ENCODE measurements at regions not wholly inside any gene's neighbourhood (a gene's known extent, or its start where the extent isn't known, plus 50 kb on each side); places are given as distances from the start of the nearest gene placed in this dataset.

GRCh38 chr17:11077673-11078072, 163.3 kb upstream of the SHISA6 start:
- DNase-seq: no peak

- DNase-seq: no peak
These were observed 166.6 kb upstream of the SHISA6 start for GRCh38 chr17:11074451-11074850.

GRCh38 chr17:11056926-11057325, 184.1 kb upstream of the SHISA6 start:
- DNase-seq: no peak

- no peak for DNase-seq
These were observed 187.2 kb upstream of the SHISA6 start for GRCh38 chr17:11053846-11054245.

- DNase-seq: no peak
These were observed 191.5 kb upstream of the SHISA6 start for GRCh38 chr17:11049539-11049938.

GRCh38 chr17:11047228-11047627, 193.8 kb upstream of the SHISA6 start:
- DNase-seq: no peak

- DNase-seq: no peak
These were observed 201.5 kb upstream of the PIRT start for GRCh38 chr17:11039342-11039741.

GRCh38 chr17:11035681-11036080, 197.8 kb upstream of the PIRT start:
- DNase-seq: no peak

GRCh38 chr17:11031787-11032186, 193.9 kb upstream of the PIRT start:
- no peak for DNase-seq

GRCh38 chr17:11029791-11030190, 191.9 kb upstream of the PIRT start:
- DNase-seq: no peak

- DNase-seq: no peak
These were observed 190.5 kb upstream of the PIRT start for GRCh38 chr17:11028349-11028748.

GRCh38 chr17:11026903-11027302, 189.0 kb upstream of the PIRT start:
- no peak for DNase-seq

GRCh38 chr17:11023639-11024479, 186.0 kb upstream of the PIRT start:
- DNase-seq: no peak

GRCh38 chr17:11006530-11006929, 168.6 kb upstream of the PIRT start:
- no peak for DNase-seq

GRCh38 chr17:11005940-11006339, 168.1 kb upstream of the PIRT start:
- DNase-seq: no peak

- DNase-seq: no peak
These were observed 164.5 kb upstream of the PIRT start for GRCh38 chr17:11002417-11002816.

GRCh38 chr17:11001651-11002050, 163.8 kb upstream of the PIRT start:
- no peak for DNase-seq

GRCh38 chr17:10999484-10999883, 161.6 kb upstream of the PIRT start:
- DNase-seq: no peak

- no peak for DNase-seq
These were observed 155.2 kb upstream of the PIRT start for GRCh38 chr17:10993126-10993525.

- no peak for DNase-seq
These were observed 154.4 kb upstream of the PIRT start for GRCh38 chr17:10992106-10992880.

GRCh38 chr17:10987786-10988185, 149.9 kb upstream of the PIRT start:
- DNase-seq: no peak

GRCh38 chr17:10984220-10984619, 146.3 kb upstream of the PIRT start:
- no peak for DNase-seq

- no peak for DNase-seq
These were observed 138.5 kb upstream of the PIRT start for GRCh38 chr17:10976401-10976800.

- no peak for DNase-seq
These were observed 130.1 kb upstream of the PIRT start for GRCh38 chr17:10968007-10968406.

Data from RPMI8226 (cell line).